Kidney (tissue), 13 donors: ENCODE measurements at regions not wholly inside any gene's neighbourhood (a gene's known extent, or its start where the extent isn't known, plus 50 kb on each side); places are given as distances from the start of the nearest gene placed in this dataset.
A peak's percentile ranks its signal among the peaks of the same experiment; 100 is the strongest.
"Not testable (repeated sequence)": the region's sequence is repeated elsewhere in the genome, so short reads cannot be mapped to it uniquely, and the experiment has no call there.

Experiments used
- DNase-seq, 5 donors: peaks; one replicate each; pipeline ENCODE4 v3.0.0-alpha.2; 2013 to 2020
- FAIRE-seq: peaks from 2 replicates; lab custom pipeline; 2012; peaks lifted over from hg19 to GRCh38; lab: Jason Lieb, UNC
- H3K27ac ChIP-seq, 2 donors: one replicate each; pipeline ENCODE4 v1.7.0; 2013; ENCODE audit warnings: low read depth in 2 of 2, low read length in 2 of 2, inconsistent platforms in 1 of 2
- H3K27me3 ChIP-seq: one replicate; pipeline ENCODE4 v1.7.1; 2013; ENCODE audit warnings: low read length, inconsistent platforms; ENCODE audit not compliant: control insufficient read depth, insufficient read depth
- H3K36me3 ChIP-seq, 3 donors: one replicate each; pipeline versions ENCODE4 v1.7.0 to v1.7.1; 2013; ENCODE audit warnings: low read length in 3 of 3, control low read depth in 1 of 3, inconsistent platforms in 1 of 3; ENCODE audit not compliant: insufficient read depth in 3 of 3, control insufficient read depth in 2 of 3
- H3K4me1 ChIP-seq, 3 donors: one replicate each; pipeline versions ENCODE4 v1.7.0 to v1.7.1; 2013; ENCODE audit warnings: low read length in 3 of 3, inconsistent platforms in 1 of 3, low read depth in 1 of 3; ENCODE audit not compliant: control insufficient read depth in 2 of 3, insufficient read depth in 2 of 3
- H3K4me3 ChIP-seq, 3 donors: one replicate each; pipeline versions ENCODE4 v1.7.0 to v1.8.1; 2013; ENCODE audit warnings: low read length in 3 of 3, control low read depth in 1 of 3, inconsistent platforms in 1 of 3
- H3K9ac ChIP-seq, 3 donors: one replicate each; pipeline versions ENCODE4 v1.7.0 to v1.7.1; 2013; ENCODE audit warnings: low read length in 3 of 3, control low read depth in 1 of 3, inconsistent platforms in 1 of 3
- H3K9me3 ChIP-seq, 3 donors: one replicate each; pipeline versions ENCODE4 v1.7.0 to v1.7.1; 2013; ENCODE audit warnings: low read length in 3 of 3, control low read depth in 1 of 3, inconsistent platforms in 1 of 3; ENCODE audit not compliant: control insufficient read depth in 2 of 3, insufficient read depth in 1 of 3
- intact Hi-C: fragments of 100-400 bp; cut with DNase I; formaldehyde crosslinking; loops from one replicate; pipeline ENCODE4 v1.11.1; 2022
- TF ChIP-seq, protein P1 (sequence below): IDR thresholded peaks from 3 replicates; pipeline ENCODE4 v1.5.1; 2012; ENCODE audit warnings: mild to moderate bottlenecking, moderate library complexity, borderline replicate concordance; ENCODE audit not compliant: insufficient read depth; ENCODE audit errors: extremely low read depth
- donor health status: control.
- donor health status: control.
- donor health status: control.
- donor health status: control.
- donor health status: control.
- donor health status: DM: yes; HTN: yes; CAD: no.
- donor health status: Normal renal cell carcinoma (clear cell type).

DNA sequence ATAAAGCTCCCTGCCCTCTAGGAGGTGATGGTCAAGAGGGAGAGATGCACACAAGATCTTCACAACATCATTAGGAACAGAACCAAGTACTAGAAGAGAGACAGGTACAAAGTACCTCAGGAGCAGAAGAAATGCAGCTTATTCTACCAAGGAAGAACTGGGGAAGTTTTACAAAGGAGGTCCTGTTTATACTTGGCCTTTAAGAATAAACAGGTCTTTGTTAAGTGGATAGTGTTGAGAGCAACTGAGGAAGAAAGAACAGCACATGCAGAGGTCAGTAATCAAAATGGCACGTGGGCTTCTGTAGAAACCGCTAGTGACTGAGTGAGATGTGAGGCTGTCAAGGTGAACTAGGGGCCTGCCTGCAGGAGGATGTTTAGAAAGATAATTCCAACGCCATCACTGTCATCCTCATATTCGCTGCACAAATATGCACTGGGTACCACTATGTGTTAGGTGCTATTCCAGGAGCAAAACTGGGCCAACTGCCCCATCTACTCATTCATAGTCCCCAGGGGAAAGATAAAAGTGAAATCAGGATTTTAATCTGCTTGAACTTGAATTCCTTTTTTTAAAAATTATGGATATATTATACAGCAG, 61.1 kb downstream of the ID4 start:
- no peaks in the 10 kb centered on the region for H3K36me3 ChIP-seq

DNA sequence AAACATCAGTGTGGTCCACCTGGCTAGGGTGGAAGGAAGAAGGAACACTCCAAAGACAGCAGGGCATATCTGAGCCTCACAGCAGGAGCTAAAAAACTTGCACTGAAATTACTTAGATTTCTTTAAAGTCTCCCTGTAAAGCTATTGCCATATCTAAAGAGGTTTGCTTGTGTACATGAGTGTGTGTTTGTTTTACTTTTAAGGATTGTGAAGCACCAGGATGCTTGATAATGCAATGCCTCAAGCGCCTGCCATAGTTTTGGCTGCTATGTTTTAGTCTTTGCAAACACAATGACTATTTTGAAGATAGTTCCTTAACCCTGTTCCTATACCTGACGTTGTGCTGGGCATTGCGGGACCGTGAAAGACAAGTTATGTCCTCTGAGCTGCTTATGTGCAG, 65.0 kb downstream of the ID4 start:
- H3K36me3 ChIP-seq, result no peaks in the 10 kb centered on the region
- FAIRE-seq (no peak), DNase-seq (no peak)
- no peak overlapping the region for H3K9ac ChIP-seq
- no peaks in the 10 kb centered on the region for H3K4me1 ChIP-seq
- no peaks in the 10 kb centered on the region for H3K27me3 ChIP-seq
- intact Hi-C loops, result no loop called here
- no peak overlapping the region for H3K4me3 ChIP-seq
- H3K9me3 ChIP-seq, result no peaks in the 10 kb centered on the region
- no peak overlapping the region for H3K27ac ChIP-seq
- TF ChIP-seq, protein P1, sequence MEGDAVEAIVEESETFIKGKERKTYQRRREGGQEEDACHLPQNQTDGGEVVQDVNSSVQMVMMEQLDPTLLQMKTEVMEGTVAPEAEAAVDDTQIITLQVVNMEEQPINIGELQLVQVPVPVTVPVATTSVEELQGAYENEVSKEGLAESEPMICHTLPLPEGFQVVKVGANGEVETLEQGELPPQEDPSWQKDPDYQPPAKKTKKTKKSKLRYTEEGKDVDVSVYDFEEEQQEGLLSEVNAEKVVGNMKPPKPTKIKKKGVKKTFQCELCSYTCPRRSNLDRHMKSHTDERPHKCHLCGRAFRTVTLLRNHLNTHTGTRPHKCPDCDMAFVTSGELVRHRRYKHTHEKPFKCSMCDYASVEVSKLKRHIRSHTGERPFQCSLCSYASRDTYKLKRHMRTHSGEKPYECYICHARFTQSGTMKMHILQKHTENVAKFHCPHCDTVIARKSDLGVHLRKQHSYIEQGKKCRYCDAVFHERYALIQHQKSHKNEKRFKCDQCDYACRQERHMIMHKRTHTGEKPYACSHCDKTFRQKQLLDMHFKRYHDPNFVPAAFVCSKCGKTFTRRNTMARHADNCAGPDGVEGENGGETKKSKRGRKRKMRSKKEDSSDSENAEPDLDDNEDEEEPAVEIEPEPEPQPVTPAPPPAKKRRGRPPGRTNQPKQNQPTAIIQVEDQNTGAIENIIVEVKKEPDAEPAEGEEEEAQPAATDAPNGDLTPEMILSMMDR, result no peak

More for the DNA sequence above, 61.1 kb downstream of the ID4 start:
- Histone ChIP-seq H3K4me3 (no peak overlapping the region), H3K27me3 (no peaks in the 10 kb centered on the region), H3K4me1 (no peaks in the 10 kb centered on the region), H3K27ac (no peak overlapping the region), H3K9ac (no peak overlapping the region), H3K9me3 (no peaks in the 10 kb centered on the region)
- intact Hi-C loops, result no loop called here
- no peak for FAIRE-seq
- DNase-seq, result no peak
- TF ChIP-seq, protein P1, result no peak

DNA sequence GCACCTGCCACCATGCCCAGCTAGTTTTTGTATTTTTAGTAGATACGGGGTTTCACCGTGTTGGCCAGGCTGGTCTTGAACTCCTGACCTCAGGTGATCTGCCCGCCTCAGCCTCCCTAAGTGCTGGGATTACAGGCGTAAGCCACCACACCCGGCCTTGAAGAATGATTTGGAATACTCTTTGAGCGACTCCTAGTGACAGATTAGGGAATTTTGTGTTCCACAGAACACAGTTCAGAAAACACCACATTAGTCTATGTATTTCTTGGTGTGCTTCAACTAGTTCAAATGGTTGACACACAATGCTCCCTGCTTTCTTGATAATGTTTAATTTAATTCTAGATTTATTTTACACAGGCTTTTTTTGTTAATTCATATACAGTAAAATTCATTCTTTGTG, 67.2 kb downstream of the ID4 start:
- H3K27me3 ChIP-seq, H3K36me3 ChIP-seq, H3K9ac ChIP-seq, H3K9me3 ChIP-seq, intact Hi-C loops, H3K4me1 ChIP-seq, H3K4me3 ChIP-seq, FAIRE-seq, H3K27ac ChIP-seq, DNase-seq: not testable (repeated sequence)

DNA sequence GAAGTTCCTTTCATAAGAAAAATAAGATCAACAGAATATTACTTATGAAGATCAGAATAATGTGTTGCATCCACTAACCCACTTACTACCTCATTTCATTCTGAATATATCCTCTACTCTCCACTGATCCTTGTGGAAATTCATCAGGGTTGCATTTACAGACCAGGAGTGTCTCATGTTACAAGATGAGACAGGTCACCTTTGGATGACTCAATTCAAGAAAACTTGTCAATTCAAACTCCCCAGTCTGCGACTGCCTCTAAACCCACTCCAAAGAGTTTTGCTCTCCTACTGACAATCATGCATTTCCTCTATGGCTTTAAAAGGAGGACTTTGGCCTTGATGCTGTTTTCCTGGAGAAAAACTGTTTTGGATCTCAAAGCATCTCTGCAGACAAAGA, 68.4 kb downstream of the ID4 start:
- DNase-seq, result peak in 2 of 5 donors; percentile 2 to 11
- H3K36me3 ChIP-seq, result no peaks in the 10 kb centered on the region
- H3K4me1 ChIP-seq, result no peaks in the 10 kb centered on the region
- no peak overlapping the region for H3K9ac ChIP-seq
- H3K27ac ChIP-seq, result no peak overlapping the region
- H3K27me3 ChIP-seq, result no peaks in the 10 kb centered on the region
- no peak overlapping the region for H3K4me3 ChIP-seq
- TF ChIP-seq, protein P1, result no peak
- intact Hi-C loops, result no loop called here
- no peaks in the 10 kb centered on the region for H3K9me3 ChIP-seq
- FAIRE-seq, result no peak
